A673 (cell line): ENCODE measurements at regions not wholly inside any gene's neighbourhood (a gene's known extent, or its start where the extent isn't known, plus 50 kb on each side); places are given as distances from the start of the nearest gene placed in this dataset.

Source experiments
- BruUV-seq: library from RNA; stranded (reverse); fragments of 400-500 nt; replicated peaks from 2 replicates; lab custom pipeline; 2021; lab: Mats Ljungman, UMichigan
- CTCF ChIA-PET: fragments of 300-600 bp; sonication (Branson Sonifier 250); formaldehyde crosslinking; loops from one replicate; lab custom pipeline; 2022; ENCODE audit warnings: antibody characterized with exemption; lab: Charles Lee
- POLR2A ChIA-PET: fragments of 300-600 bp; sonication (Branson Sonifier 250); formaldehyde crosslinking; loops from one replicate; lab custom pipeline; 2022; ENCODE audit warnings: antibody characterized with exemption; ENCODE audit not compliant: low non-redundant PET; lab: Charles Lee
- DNase-seq: peaks from one replicate; pipeline ENCODE4 v3.0.0-alpha.2; 2015; ENCODE audit warnings: low spot score
- H3K27ac ChIP-seq: fragments of 200-600 bp; sonication (generic); 2 replicates; pipeline ENCODE4 v1.5.1; 2016; ENCODE audit warnings: mixed run types, low read depth, mild to moderate bottlenecking, mixed read lengths, antibody characterized with exemption, low read length; ENCODE audit not compliant: poor library complexity, severe bottlenecking
- H3K27me3 ChIP-seq: fragments of 200-600 bp; sonication (generic); replicated peaks from 2 replicates; pipeline ENCODE4 v1.6.1; 2017; ENCODE audit warnings: mixed run types, low read depth, mild to moderate bottlenecking, mixed read lengths, antibody characterized with exemption, low read length; ENCODE audit not compliant: insufficient read depth, poor library complexity
- H3K36me3 ChIP-seq: fragments of 200-600 bp; sonication (generic); 2 replicates; pipeline ENCODE4 v1.6.1; 2016; ENCODE audit warnings: mixed run types, mild to moderate bottlenecking, mixed read lengths, antibody characterized with exemption, low read length; ENCODE audit not compliant: insufficient read depth, poor library complexity, severe bottlenecking
- H3K4me1 ChIP-seq: fragments of 200-600 bp; sonication (generic); 2 replicates; pipeline ENCODE4 v1.6.1; 2017; ENCODE audit warnings: mixed run types, mild to moderate bottlenecking, mixed read lengths, antibody characterized with exemption, low read length; ENCODE audit not compliant: insufficient read depth, poor library complexity, severe bottlenecking
- H3K4me3 ChIP-seq: fragments of 200-600 bp; sonication (generic); 2 replicates; pipeline ENCODE4 v1.5.1; 2016; ENCODE audit warnings: low read depth, mixed run types, mild to moderate bottlenecking, mixed read lengths, low read length; ENCODE audit not compliant: poor library complexity, severe bottlenecking
- H3K9me3 ChIP-seq: fragments of 200-600 bp; sonication (generic); 2 replicates; pipeline ENCODE4 v1.6.1; 2016; ENCODE audit warnings: mixed run types, low read depth, mild to moderate bottlenecking, mixed read lengths, antibody characterized with exemption, low read length; ENCODE audit not compliant: poor library complexity, severe bottlenecking
- EZH2 ChIP-seq: fragments of 200-600 bp; sonication (generic); IDR thresholded peaks from 2 replicates; pipeline ENCODE4 v1.6.1; 2017; ENCODE audit warnings: borderline replicate concordance, low read depth, mild to moderate bottlenecking, mixed read lengths, antibody characterized with exemption, low read length; ENCODE audit not compliant: poor library complexity, severe bottlenecking
- intact Hi-C: fragments of 100-400 bp; cut with micrococcal nuclease; formaldehyde crosslinking; loops from one replicate; pipeline ENCODE4 v1.10.0; 2022; ENCODE audit not compliant: unreplicated experiment
- TF ChIP-seq, protein P1 (sequence below): fragments of 300-800, 200-600 bp; sonication (generic); conservative IDR thresholded peaks from 2 replicates; pipeline ENCODE4 v1.5.1; 2017; ENCODE audit warnings: low read depth, mild to moderate bottlenecking, antibody characterized with exemption, low read length, moderate library complexity, mixed read lengths

- CTCF ChIA-PET, result no interaction called here
- TF ChIP-seq, protein P1, sequence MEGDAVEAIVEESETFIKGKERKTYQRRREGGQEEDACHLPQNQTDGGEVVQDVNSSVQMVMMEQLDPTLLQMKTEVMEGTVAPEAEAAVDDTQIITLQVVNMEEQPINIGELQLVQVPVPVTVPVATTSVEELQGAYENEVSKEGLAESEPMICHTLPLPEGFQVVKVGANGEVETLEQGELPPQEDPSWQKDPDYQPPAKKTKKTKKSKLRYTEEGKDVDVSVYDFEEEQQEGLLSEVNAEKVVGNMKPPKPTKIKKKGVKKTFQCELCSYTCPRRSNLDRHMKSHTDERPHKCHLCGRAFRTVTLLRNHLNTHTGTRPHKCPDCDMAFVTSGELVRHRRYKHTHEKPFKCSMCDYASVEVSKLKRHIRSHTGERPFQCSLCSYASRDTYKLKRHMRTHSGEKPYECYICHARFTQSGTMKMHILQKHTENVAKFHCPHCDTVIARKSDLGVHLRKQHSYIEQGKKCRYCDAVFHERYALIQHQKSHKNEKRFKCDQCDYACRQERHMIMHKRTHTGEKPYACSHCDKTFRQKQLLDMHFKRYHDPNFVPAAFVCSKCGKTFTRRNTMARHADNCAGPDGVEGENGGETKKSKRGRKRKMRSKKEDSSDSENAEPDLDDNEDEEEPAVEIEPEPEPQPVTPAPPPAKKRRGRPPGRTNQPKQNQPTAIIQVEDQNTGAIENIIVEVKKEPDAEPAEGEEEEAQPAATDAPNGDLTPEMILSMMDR, result no peak
- no peak for TF ChIP-seq EZH2
- POLR2A ChIA-PET, result no interaction called here
- Histone ChIP-seq H3K9me3 (no peaks in the 10 kb centered on the region), H3K27ac (no peak overlapping the region), H3K4me3 (no peak overlapping the region), H3K4me1 (no peaks in the 10 kb centered on the region), H3K36me3 (no peaks in the 10 kb centered on the region), H3K27me3 (no peaks in the 10 kb centered on the region)
- no TSS peak for BruUV-seq
- intact Hi-C loops, result no loop called here
- no peak for DNase-seq
Measured at GRCh38 chr9:109922617-109923470, 142.8 kb downstream of the PALM2AKAP2 start.

DNA sequence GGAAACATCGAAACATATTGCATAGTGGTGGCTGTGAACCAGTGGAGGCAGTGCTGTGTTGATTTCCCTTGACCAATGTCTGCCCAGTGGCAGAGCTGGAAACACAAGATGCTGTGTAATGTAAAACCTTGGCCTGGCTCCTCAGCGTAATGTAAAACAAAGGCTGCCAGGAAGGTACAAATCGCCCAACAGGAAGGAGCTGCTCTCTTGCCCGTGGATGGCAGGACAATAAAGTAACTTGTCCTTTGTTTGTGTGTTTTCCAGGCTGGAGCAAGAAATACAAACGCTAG, 143.4 kb downstream of the PALM2AKAP2 start:
- CTCF ChIA-PET, result no interaction called here
- no TSS peak for BruUV-seq

DNA sequence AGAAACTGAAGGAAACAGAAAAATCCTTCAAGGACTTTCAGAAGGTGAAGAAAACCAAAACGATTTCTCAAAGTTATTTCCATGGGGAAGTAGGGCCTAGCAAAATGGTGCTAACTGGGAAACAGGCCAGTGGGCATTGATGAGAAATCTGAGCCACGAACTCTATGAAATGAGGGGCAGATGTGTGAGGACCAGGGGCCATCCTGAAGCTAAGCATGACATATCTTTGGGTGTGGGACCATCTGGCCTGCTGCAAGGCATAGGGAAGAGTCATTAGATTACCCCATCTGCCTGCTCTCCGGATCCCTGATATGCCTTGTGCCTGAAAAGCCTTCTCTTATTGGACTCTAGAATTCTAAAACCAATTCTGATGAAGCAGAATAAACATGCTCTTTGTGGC, 143.8 kb downstream of the PALM2AKAP2 start:
- intact Hi-C loops, result no loop called here
- ChIA-PET POLR2A (no interaction called here), CTCF (no interaction called here)
- Histone ChIP-seq H3K36me3 (no peaks in the 10 kb centered on the region), H3K4me1 (no peaks in the 10 kb centered on the region), H3K9me3 (no peaks in the 10 kb centered on the region), H3K27ac (no peak overlapping the region), H3K4me3 (no peak overlapping the region), H3K27me3 (no peaks in the 10 kb centered on the region)
- DNase-seq, result no peak
- BruUV-seq, result no TSS peak
- no peak for TF ChIP-seq EZH2
- TF ChIP-seq, protein P1, result no peak

More for the DNA sequence above, 143.4 kb downstream of the PALM2AKAP2 start:
- no peak for TF ChIP-seq EZH2
- POLR2A ChIA-PET, result no interaction called here
- no peaks in the 10 kb centered on the region for H3K9me3 ChIP-seq
- DNase-seq, result no peak
- H3K27me3 ChIP-seq, result no peaks in the 10 kb centered on the region
- no peak overlapping the region for H3K4me3 ChIP-seq
- no peaks in the 10 kb centered on the region for H3K4me1 ChIP-seq
- intact Hi-C loops, result no loop called here
- H3K36me3 ChIP-seq, result no peaks in the 10 kb centered on the region
- no peak overlapping the region for H3K27ac ChIP-seq

DNA sequence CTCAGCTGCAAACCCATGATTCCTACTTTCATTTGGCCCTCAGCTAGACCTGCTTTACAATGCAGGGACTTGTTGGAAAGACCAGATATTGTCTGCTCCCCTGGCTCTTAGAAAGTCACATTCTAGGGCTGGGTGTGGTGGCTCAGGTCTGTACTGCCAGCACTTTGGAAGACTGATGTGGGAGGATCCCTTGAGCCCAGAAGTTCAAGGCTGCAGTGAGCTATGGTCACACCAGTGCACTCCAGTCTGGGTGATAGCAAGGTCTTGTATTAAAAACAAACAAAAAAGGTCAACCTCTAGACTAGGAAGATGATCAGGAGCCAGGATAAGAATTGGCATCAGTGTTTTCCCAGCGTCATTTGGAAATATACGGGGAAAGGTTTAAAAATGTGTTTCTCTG, 145.8 kb downstream of the PALM2AKAP2 start:
- intact Hi-C loops, result no loop called here
- Histone ChIP-seq H3K4me1 (no peaks in the 10 kb centered on the region), H3K27me3 (no peaks in the 10 kb centered on the region), H3K36me3 (no peaks in the 10 kb centered on the region), H3K9me3 (no peaks in the 10 kb centered on the region), H3K27ac (no peak overlapping the region), H3K4me3 (no peak overlapping the region)
- TF ChIP-seq EZH2, result no peak
- TF ChIP-seq, protein P1, result no peak
- POLR2A ChIA-PET, result no interaction called here
- no peak for DNase-seq
- BruUV-seq, result no TSS peak
- CTCF ChIA-PET, result no interaction called here
